Left lung (tissue), 4 donors: ENCODE measurements at regions not wholly inside any gene's neighbourhood (a gene's known extent, or its start where the extent isn't known, plus 50 kb on each side); places are given as distances from the start of the nearest gene placed in this dataset.

Source experiments
- ATAC-seq: fragments of 200-7000 bp; cut with Tn5 transposase; one replicate; pipeline ENCODE4 v1.9.1; 2020; ENCODE audit warnings: moderate library complexity
- DNase-seq, 4 donors: peaks; one replicate each; pipeline ENCODE4 v3.0.0-alpha.2; 2013 to 2020
- H3K27ac ChIP-seq, 2 donors: fragments of 200-600 bp; sonication (generic) in 1 of 2; one replicate each; pipeline versions ENCODE4 v1.5.0 to v1.8.0; 2020 to 2021
- H3K27me3 ChIP-seq, 2 donors: fragments of 200-600 bp; sonication (generic) in 1 of 2; one replicate each; pipeline versions ENCODE4 v1.5.0 to v1.8.0; 2020 to 2021
- H3K36me3 ChIP-seq, 2 donors: fragments of 200-600 bp; sonication (generic) in 1 of 2; one replicate each; pipeline versions ENCODE4 v1.5.0 to v1.8.0; 2020 to 2021
- H3K4me1 ChIP-seq, 2 donors: fragments of 200-600 bp; one replicate each; pipeline ENCODE4 v1.8.0; 2021
- H3K4me3 ChIP-seq, 2 donors: fragments of 200-600 bp; sonication (generic) in 1 of 2; one replicate each; pipeline versions ENCODE4 v1.5.0 to v1.8.0; 2020 to 2021; ENCODE audit warnings: mild to moderate bottlenecking in 1 of 2
- H3K9me3 ChIP-seq, 2 donors: fragments of 200-600 bp; sonication (generic) in 1 of 2; one replicate each; pipeline versions ENCODE4 v1.5.0 to v1.8.0; 2020 to 2021
- CTCF ChIP-seq, 2 donors: fragments of 200-600 bp; sonication (generic) in 1 of 2; IDR thresholded peaks; one replicate each; pipeline versions ENCODE4 v1.5.0 to v1.8.0; 2021; ENCODE audit warnings: antibody characterized with exemption in 2 of 2
- intact Hi-C, 2 donors: fragments of 100-400 bp; cut with DNase I; formaldehyde crosslinking; loops; one replicate each; pipeline versions ENCODE4 v1.11.2 to v1.14.2; 2022
- donor health status: DM: no; HTN: yes; CAD: no.
- donor health status: DM: no; HTN: no; CAD: no.

GRCh38 chr9:82110881-82111280 lies 122.3 kb downstream of the SPATA31D1 start:
- ATAC-seq (no peak), DNase-seq (no peak)
- Histone ChIP-seq H3K9me3 (no peaks in the 10 kb centered on the region), H3K4me1 (no peaks in the 10 kb centered on the region), H3K27ac (no peak overlapping the region), H3K4me3 (no peak overlapping the region), H3K36me3 (no peaks in the 10 kb centered on the region), H3K27me3 (no peaks in the 10 kb centered on the region)
- intact Hi-C loops: no loop called here
- no peak for TF ChIP-seq CTCF (IDR thresholded peaks at IDR 0.05)

- DNase-seq (no peak), ATAC-seq (no peak)
- TF ChIP-seq CTCF (IDR thresholded peaks at IDR 0.05): no peak
- H3K9me3 ChIP-seq: no peaks in the 10 kb centered on the region
- no peaks in the 10 kb centered on the region for H3K27me3 ChIP-seq
- intact Hi-C loops: no loop called here
- H3K4me1 ChIP-seq: no peaks in the 10 kb centered on the region
- H3K4me3 ChIP-seq: no peak overlapping the region
- H3K27ac ChIP-seq: no peak overlapping the region
- H3K36me3 ChIP-seq: no peaks in the 10 kb centered on the region
Measured at GRCh38 chr9:82115331-82115730, 126.8 kb downstream of the SPATA31D1 start.

GRCh38 chr9:82115900-82116299 lies 127.3 kb downstream of the SPATA31D1 start:
- ATAC-seq: no peak
- no peak overlapping the region for H3K4me3 ChIP-seq
- no peaks in the 10 kb centered on the region for H3K9me3 ChIP-seq
- no peak for TF ChIP-seq CTCF (IDR thresholded peaks at IDR 0.05)
- H3K27ac ChIP-seq: no peak overlapping the region
- no peaks in the 10 kb centered on the region for H3K36me3 ChIP-seq
- no peak for DNase-seq
- intact Hi-C loops: no loop called here
- H3K27me3 ChIP-seq: no peaks in the 10 kb centered on the region
- H3K4me1 ChIP-seq: no peaks in the 10 kb centered on the region

GRCh38 chr9:82116556-82116955 lies 128.0 kb downstream of the SPATA31D1 start:
- H3K27ac ChIP-seq: no peak overlapping the region
- H3K27me3 ChIP-seq: no peaks in the 10 kb centered on the region
- no peaks in the 10 kb centered on the region for H3K36me3 ChIP-seq
- intact Hi-C loops: no loop called here
- no peaks in the 10 kb centered on the region for H3K4me1 ChIP-seq
- peak in 1 of 4 donors; percentile 16 for DNase-seq
- no peak for ATAC-seq
- H3K4me3 ChIP-seq: no peak overlapping the region
- no peaks in the 10 kb centered on the region for H3K9me3 ChIP-seq
- no peak for TF ChIP-seq CTCF (IDR thresholded peaks at IDR 0.05)

GRCh38 chr9:82117026-82117811 lies 128.6 kb downstream of the SPATA31D1 start:
- H3K36me3 ChIP-seq: no peaks in the 10 kb centered on the region
- DNase-seq: peak in 2 of 4 donors; percentile 27 to 33
- no peak for TF ChIP-seq CTCF (IDR thresholded peaks at IDR 0.05)
- no peaks in the 10 kb centered on the region for H3K27me3 ChIP-seq
- intact Hi-C loops: no loop called here
- no peak for ATAC-seq
- H3K4me1 ChIP-seq: no peaks in the 10 kb centered on the region
- H3K9me3 ChIP-seq: no peaks in the 10 kb centered on the region
- H3K4me3 ChIP-seq: no peak overlapping the region
- H3K27ac ChIP-seq: no peak overlapping the region
